ENCODE measurements at regions not wholly inside any gene's neighbourhood (a gene's known extent, or its start where the extent isn't known, plus 50 kb on each side); places are given as distances from the start of the nearest gene placed in this dataset.

DNA sequence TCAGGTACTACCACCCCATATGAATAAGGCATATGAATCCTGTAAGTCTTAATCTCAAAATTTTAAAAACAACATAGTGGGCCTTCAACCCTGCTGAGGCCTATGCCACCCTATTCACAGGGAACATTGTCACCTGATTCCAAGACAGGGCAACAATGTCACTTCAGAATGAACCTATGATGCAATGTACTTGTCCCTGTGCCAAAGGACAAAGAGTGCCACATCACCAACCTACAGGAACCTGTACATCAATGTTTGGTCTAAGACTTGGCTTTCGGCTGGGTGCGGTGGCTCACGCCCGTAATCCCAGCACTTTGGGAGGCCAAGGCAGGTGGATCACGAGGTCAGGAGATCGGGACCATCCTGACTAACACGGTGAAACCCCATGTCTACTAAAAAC, 318.5 kb upstream of the JARID2 start:
- H3K4me1 ChIP-seq (ENCODE audit: control insufficient read depth in 1 of 2, insufficient read depth in 2 of 2, low read length in 2 of 2): peaks cover 19 to 27% of the 10 kb centered on the region in 2 donors
- H3K27ac ChIP-seq (ENCODE audit: low read depth, low read length): no peak overlapping the region
- H3K9me3 ChIP-seq (ENCODE audit: control insufficient read depth in 1 of 2, low read length in 2 of 2): no peaks in the 10 kb centered on the region
- H3K36me3 ChIP-seq (ENCODE audit: control insufficient read depth in 1 of 2, insufficient read depth in 2 of 2, low read length in 2 of 2): no peaks in the 10 kb centered on the region
- H3K9ac ChIP-seq (ENCODE audit: low read depth in 1 of 2, low read length in 2 of 2): no peak overlapping the region
- no peak overlapping the region for H3K4me3 ChIP-seq (ENCODE audit: low read depth in 1 of 2, low read length in 2 of 2)
- H3K27me3 ChIP-seq (ENCODE audit: control insufficient read depth in 1 of 2, insufficient read depth in 2 of 2, low read length in 2 of 2): no peaks in the 10 kb centered on the region

DNA sequence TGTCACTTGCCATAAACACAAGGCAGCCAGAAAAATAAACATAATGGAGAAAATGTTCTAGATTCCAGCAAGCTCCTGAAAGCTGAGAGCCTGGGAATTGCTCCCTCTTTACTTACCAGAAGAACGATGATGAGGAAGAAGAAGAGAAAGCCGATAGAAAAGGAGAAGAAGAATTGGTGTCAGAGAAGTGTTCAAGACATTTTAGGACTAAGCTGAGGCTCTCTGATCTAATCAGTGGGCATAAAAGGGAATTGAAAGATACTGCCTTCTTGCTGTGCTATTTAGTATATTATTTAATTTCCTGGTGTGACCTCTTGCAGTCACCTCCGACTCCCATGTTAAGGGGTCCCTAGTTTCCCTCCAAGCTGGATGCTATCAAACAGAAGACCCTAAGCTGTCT, 316.6 kb upstream of the JARID2 start:
- H3K27me3 ChIP-seq (ENCODE audit: control insufficient read depth in 1 of 2, insufficient read depth in 2 of 2, low read length in 2 of 2): no peaks in the 10 kb centered on the region
- H3K27ac ChIP-seq (ENCODE audit: low read depth, low read length): no peak overlapping the region
- H3K36me3 ChIP-seq (ENCODE audit: control insufficient read depth in 1 of 2, insufficient read depth in 2 of 2, low read length in 2 of 2): no peaks in the 10 kb centered on the region
- no peak overlapping the region for H3K9ac ChIP-seq (ENCODE audit: low read depth in 1 of 2, low read length in 2 of 2)
- H3K4me1 ChIP-seq (ENCODE audit: control insufficient read depth in 1 of 2, insufficient read depth in 2 of 2, low read length in 2 of 2): peaks cover 19 to 20% of the 10 kb centered on the region in 2 donors
- H3K4me3 ChIP-seq (ENCODE audit: low read depth in 1 of 2, low read length in 2 of 2): no peak overlapping the region
- no peaks in the 10 kb centered on the region for H3K9me3 ChIP-seq (ENCODE audit: control insufficient read depth in 1 of 2, low read length in 2 of 2)

DNA sequence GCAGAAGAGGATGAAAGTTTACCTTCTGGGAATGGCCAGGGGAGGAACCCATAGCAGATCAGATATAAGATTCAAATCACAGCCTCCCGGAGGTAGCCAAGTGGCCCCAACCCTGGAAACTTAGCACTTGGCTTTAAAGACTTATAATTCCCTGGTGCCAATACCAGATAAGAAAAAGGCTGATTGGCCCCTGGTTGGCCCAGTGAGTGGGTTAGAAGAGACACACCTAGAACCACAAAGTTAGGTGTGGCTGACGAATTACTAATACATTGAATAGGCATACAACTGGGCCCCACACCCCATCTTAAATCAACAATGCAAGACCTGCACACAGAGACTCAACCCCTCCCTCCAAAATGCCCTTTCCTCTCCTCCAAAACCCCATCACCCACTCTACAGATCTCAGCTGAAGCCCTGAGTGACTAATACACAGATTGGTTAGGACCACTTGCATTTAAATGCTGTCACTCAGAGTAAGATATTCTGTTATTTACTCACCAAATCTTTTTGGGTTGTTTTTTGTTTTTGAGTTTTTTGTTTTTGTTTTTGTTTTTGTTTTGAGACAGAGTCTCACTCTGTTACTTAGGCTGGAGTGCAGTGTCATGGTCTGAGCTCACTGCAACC, 315.4 kb upstream of the JARID2 start:
- H3K4me1 ChIP-seq (ENCODE audit: control insufficient read depth in 1 of 2, insufficient read depth in 2 of 2, low read length in 2 of 2): peaks cover 18 to 20% of the 10 kb centered on the region in 2 donors
- H3K4me3 ChIP-seq (ENCODE audit: low read depth in 1 of 2, low read length in 2 of 2): no peak overlapping the region
- H3K9me3 ChIP-seq (ENCODE audit: control insufficient read depth in 1 of 2, low read length in 2 of 2): no peaks in the 10 kb centered on the region
- H3K36me3 ChIP-seq (ENCODE audit: control insufficient read depth in 1 of 2, insufficient read depth in 2 of 2, low read length in 2 of 2): no peaks in the 10 kb centered on the region
- no peaks in the 10 kb centered on the region for H3K27me3 ChIP-seq (ENCODE audit: control insufficient read depth in 1 of 2, insufficient read depth in 2 of 2, low read length in 2 of 2)
- no peak overlapping the region for H3K27ac ChIP-seq (ENCODE audit: low read depth, low read length)
- no peak overlapping the region for H3K9ac ChIP-seq (ENCODE audit: low read depth in 1 of 2, low read length in 2 of 2)

DNA sequence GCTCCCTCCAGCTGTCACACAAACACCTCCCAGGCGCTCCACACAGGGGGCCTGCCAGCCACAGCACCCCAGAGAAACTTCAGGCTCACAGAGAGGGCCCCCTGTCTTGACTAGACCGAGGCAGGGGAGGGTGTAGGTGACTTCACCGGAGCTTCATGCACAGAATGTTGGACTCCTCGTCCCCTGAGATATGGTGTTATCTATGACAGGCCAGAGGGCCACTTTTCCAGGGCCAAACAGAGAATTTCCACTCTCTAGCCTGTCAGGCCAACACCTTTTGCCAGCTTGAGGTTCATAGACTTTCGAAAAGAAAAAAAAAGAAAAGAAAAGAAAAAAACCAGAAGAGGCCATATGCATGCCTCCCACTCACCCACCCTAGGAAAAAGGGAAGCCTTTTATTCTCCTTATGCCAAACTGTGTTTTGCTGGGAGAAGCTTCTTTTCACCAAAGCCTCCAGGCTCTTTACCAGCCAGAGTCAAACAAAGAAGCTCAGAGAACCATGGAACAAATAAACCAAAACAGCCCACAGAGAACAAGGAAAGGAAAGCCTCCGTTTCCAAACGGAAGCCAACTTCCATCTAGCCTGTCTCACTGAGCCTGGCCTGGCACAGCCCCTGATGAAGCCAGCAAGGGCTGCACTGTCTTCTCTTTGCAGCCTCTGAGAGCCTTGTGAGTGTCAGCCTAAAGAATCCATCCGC, 313.2 kb upstream of the JARID2 start:
- H3K9ac ChIP-seq (ENCODE audit: low read depth in 1 of 2, low read length in 2 of 2): no peak overlapping the region
- peaks cover 12 to 14% of the 10 kb centered on the region in 2 donors for H3K4me1 ChIP-seq (ENCODE audit: control insufficient read depth in 1 of 2, insufficient read depth in 2 of 2, low read length in 2 of 2)
- H3K27ac ChIP-seq (ENCODE audit: low read depth, low read length): no peak overlapping the region
- H3K9me3 ChIP-seq (ENCODE audit: control insufficient read depth in 1 of 2, low read length in 2 of 2): no peaks in the 10 kb centered on the region
- H3K27me3 ChIP-seq (ENCODE audit: control insufficient read depth in 1 of 2, insufficient read depth in 2 of 2, low read length in 2 of 2): no peaks in the 10 kb centered on the region
- H3K4me3 ChIP-seq (ENCODE audit: low read depth in 1 of 2, low read length in 2 of 2): no peak overlapping the region
- H3K36me3 ChIP-seq (ENCODE audit: control insufficient read depth in 1 of 2, insufficient read depth in 2 of 2, low read length in 2 of 2): no peaks in the 10 kb centered on the region

- H3K27me3 ChIP-seq (ENCODE audit: control insufficient read depth in 1 of 2, insufficient read depth in 2 of 2, low read length in 2 of 2): no peaks in the 10 kb centered on the region
- no peak overlapping the region for H3K4me3 ChIP-seq (ENCODE audit: low read depth in 1 of 2, low read length in 2 of 2)
- no peak overlapping the region for H3K9ac ChIP-seq (ENCODE audit: low read depth in 1 of 2, low read length in 2 of 2)
- no peaks in the 10 kb centered on the region for H3K36me3 ChIP-seq (ENCODE audit: control insufficient read depth in 1 of 2, insufficient read depth in 2 of 2, low read length in 2 of 2)
- no peak overlapping the region for H3K27ac ChIP-seq (ENCODE audit: low read depth, low read length)
- peaks cover 12 to 14% of the 10 kb centered on the region in 2 donors for H3K4me1 ChIP-seq (ENCODE audit: control insufficient read depth in 1 of 2, insufficient read depth in 2 of 2, low read length in 2 of 2)
- no peaks in the 10 kb centered on the region for H3K9me3 ChIP-seq (ENCODE audit: control insufficient read depth in 1 of 2, low read length in 2 of 2)
Measured at GRCh38 chr6:14933183-14933544, 312.7 kb upstream of the JARID2 start.

GRCh38 chr6:14934013-14934412, 311.9 kb upstream of the JARID2 start:
- Histone ChIP-seq H3K4me3 (ENCODE audit: low read depth in 1 of 2, low read length in 2 of 2) (no peak overlapping the region), H3K27me3 (ENCODE audit: control insufficient read depth in 1 of 2, insufficient read depth in 2 of 2, low read length in 2 of 2) (no peaks in the 10 kb centered on the region), H3K9ac (ENCODE audit: low read depth in 1 of 2, low read length in 2 of 2) (no peak overlapping the region), H3K9me3 (ENCODE audit: control insufficient read depth in 1 of 2, low read length in 2 of 2) (no peaks in the 10 kb centered on the region), H3K4me1 (ENCODE audit: control insufficient read depth in 1 of 2, insufficient read depth in 2 of 2, low read length in 2 of 2) (peaks cover 11 to 14% of the 10 kb centered on the region in 2 donors), H3K36me3 (ENCODE audit: control insufficient read depth in 1 of 2, insufficient read depth in 2 of 2, low read length in 2 of 2) (no peaks in the 10 kb centered on the region), H3K27ac (ENCODE audit: low read depth, low read length) (no peak overlapping the region)

- Histone ChIP-seq H3K4me1 (ENCODE audit: control insufficient read depth in 1 of 2, insufficient read depth in 2 of 2, low read length in 2 of 2) (peaks cover 3 to 7% of the 10 kb centered on the region in 2 donors), H3K9ac (ENCODE audit: low read depth in 1 of 2, low read length in 2 of 2) (no peak overlapping the region), H3K4me3 (ENCODE audit: low read depth in 1 of 2, low read length in 2 of 2) (no peak overlapping the region), H3K27me3 (ENCODE audit: control insufficient read depth in 1 of 2, insufficient read depth in 2 of 2, low read length in 2 of 2) (no peaks in the 10 kb centered on the region), H3K9me3 (ENCODE audit: control insufficient read depth in 1 of 2, low read length in 2 of 2) (no peaks in the 10 kb centered on the region), H3K27ac (ENCODE audit: low read depth, low read length) (no peak overlapping the region), H3K36me3 (ENCODE audit: control insufficient read depth in 1 of 2, insufficient read depth in 2 of 2, low read length in 2 of 2) (no peaks in the 10 kb centered on the region)
Measured at GRCh38 chr6:14934844-14935243, 311.0 kb upstream of the JARID2 start.

DNA sequence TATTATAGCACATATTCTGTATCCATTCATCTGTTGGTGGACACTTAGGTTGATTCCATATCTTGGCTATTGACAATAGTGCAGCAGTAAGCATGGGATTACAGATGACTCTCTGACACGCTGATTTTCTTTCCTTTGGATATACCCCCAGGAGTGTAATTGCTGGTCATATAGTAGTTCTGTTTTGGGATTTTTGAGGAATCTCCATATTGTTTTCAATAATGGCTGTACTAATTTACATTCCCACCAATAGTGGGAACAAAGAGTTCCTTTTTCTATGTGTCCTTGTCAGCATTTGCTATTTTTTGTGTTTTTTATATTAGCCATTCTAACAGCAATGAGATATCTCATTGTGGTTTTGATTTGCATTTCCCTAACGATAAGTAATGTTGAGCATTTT, 309.0 kb upstream of the JARID2 start:
- H3K36me3 ChIP-seq (ENCODE audit: control insufficient read depth in 1 of 2, insufficient read depth in 2 of 2, low read length in 2 of 2): no peaks in the 10 kb centered on the region

GRCh38 chr6:14943116-14943515, 302.8 kb upstream of the JARID2 start:
- Histone ChIP-seq H3K4me3 (ENCODE audit: low read depth in 1 of 2, low read length in 2 of 2) (no peak overlapping the region), H3K9me3 (ENCODE audit: control insufficient read depth in 1 of 2, low read length in 2 of 2) (no peaks in the 10 kb centered on the region), H3K27ac (ENCODE audit: low read depth, low read length) (no peak overlapping the region), H3K27me3 (ENCODE audit: control insufficient read depth in 1 of 2, insufficient read depth in 2 of 2, low read length in 2 of 2) (no peaks in the 10 kb centered on the region), H3K4me1 (ENCODE audit: control insufficient read depth in 1 of 2, insufficient read depth in 2 of 2, low read length in 2 of 2) (no peaks in the 10 kb centered on the region), H3K9ac (ENCODE audit: low read depth in 1 of 2, low read length in 2 of 2) (no peak overlapping the region), H3K36me3 (ENCODE audit: control insufficient read depth in 1 of 2, insufficient read depth in 2 of 2, low read length in 2 of 2) (no peaks in the 10 kb centered on the region)

More for the DNA sequence above, 309.0 kb upstream of the JARID2 start:
- Histone ChIP-seq H3K27me3 (ENCODE audit: control insufficient read depth in 1 of 2, insufficient read depth in 2 of 2, low read length in 2 of 2) (no peaks in the 10 kb centered on the region), H3K9me3 (ENCODE audit: control insufficient read depth in 1 of 2, low read length in 2 of 2) (no peaks in the 10 kb centered on the region), H3K27ac (ENCODE audit: low read depth, low read length) (no peak overlapping the region), H3K9ac (ENCODE audit: low read depth in 1 of 2, low read length in 2 of 2) (no peak overlapping the region), H3K4me3 (ENCODE audit: low read depth in 1 of 2, low read length in 2 of 2) (no peak overlapping the region), H3K4me1 (ENCODE audit: control insufficient read depth in 1 of 2, insufficient read depth in 2 of 2, low read length in 2 of 2) (no peaks in the 10 kb centered on the region)

DNA sequence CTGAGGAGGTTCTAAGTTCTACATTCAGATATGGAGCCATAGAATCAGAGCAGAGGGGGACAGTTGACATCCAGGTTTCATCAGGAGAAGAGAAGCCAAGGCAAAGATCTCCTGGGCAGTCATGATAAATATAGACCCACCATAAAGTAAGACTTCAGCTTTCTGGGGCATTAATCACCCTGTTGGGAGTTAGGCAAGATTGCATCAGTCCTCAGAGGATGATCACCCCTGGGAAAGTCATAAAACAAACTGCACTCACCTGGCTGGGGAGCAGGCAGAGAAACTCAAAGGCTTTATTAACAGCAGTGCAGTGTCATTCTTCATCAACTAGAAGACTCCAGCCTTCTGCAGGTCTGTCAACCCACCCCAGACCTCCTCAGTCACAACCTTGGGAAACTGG, 301.3 kb upstream of the JARID2 start:
- no peak overlapping the region for H3K9ac ChIP-seq (ENCODE audit: low read depth in 1 of 2, low read length in 2 of 2)
- no peaks in the 10 kb centered on the region for H3K9me3 ChIP-seq (ENCODE audit: control insufficient read depth in 1 of 2, low read length in 2 of 2)
- H3K4me1 ChIP-seq (ENCODE audit: control insufficient read depth in 1 of 2, insufficient read depth in 2 of 2, low read length in 2 of 2): no peaks in the 10 kb centered on the region
- H3K27ac ChIP-seq (ENCODE audit: low read depth, low read length): no peak overlapping the region
- no peak overlapping the region for H3K4me3 ChIP-seq (ENCODE audit: low read depth in 1 of 2, low read length in 2 of 2)
- no peaks in the 10 kb centered on the region for H3K27me3 ChIP-seq (ENCODE audit: control insufficient read depth in 1 of 2, insufficient read depth in 2 of 2, low read length in 2 of 2)
- no peaks in the 10 kb centered on the region for H3K36me3 ChIP-seq (ENCODE audit: control insufficient read depth in 1 of 2, insufficient read depth in 2 of 2, low read length in 2 of 2)
